B cell (primary cell): ENCODE measurements at regions not wholly inside any gene's neighbourhood (a gene's known extent, or its start where the extent isn't known, plus 50 kb on each side); places are given as distances from the start of the nearest gene placed in this dataset.

Source experiments
- ATAC-seq: fragments of 200-7000 bp; cut with Tn5 transposase; one replicate; pipeline ENCODE4 v1.10.0; 2021; ENCODE audit warnings: low read depth, mild to moderate bottlenecking, moderate number of reproducible peaks, moderate library complexity
- CTCF ChIA-PET: fragments of 350-600 bp; sonication (Branson Sonifier 250); formaldehyde crosslinking; loops from one replicate; lab custom pipeline; 2021; ENCODE audit warnings: antibody characterized with exemption, inconsistent platforms; lab: Charles Lee
- POLR2A ChIA-PET: fragments of 350-600 bp; sonication (Branson Sonifier 250); formaldehyde crosslinking; loops from one replicate; lab custom pipeline; 2021; ENCODE audit warnings: antibody characterized with exemption; lab: Charles Lee
- DNase-seq: peaks from one replicate; pipeline ENCODE4 v3.0.0; 2013
- H2AFZ ChIP-seq: 2 replicates; pipeline ENCODE4 v1.6.1; 2012; ENCODE audit warnings: mild to moderate bottlenecking, low read depth, low read length; ENCODE audit not compliant: insufficient read depth, poor library complexity, severe bottlenecking
- H3K27ac ChIP-seq, 2 donors: 1 replicate in 1 of 2; 2 replicates in 1 of 2; pipeline ENCODE4 v1.5.1; 2012 to 2013; ENCODE audit warnings: low read length in 2 of 2, mild to moderate bottlenecking in 2 of 2, moderate library complexity in 1 of 2
- H3K27me3 ChIP-seq, 4 experiments: fragments of 200-600 bp in 1 of 4; sonication (generic) in 1 of 4; replicated peaks in 1 of 4; 1 replicate in 2 of 4; 2 replicates in 2 of 4; pipeline versions ENCODE4 v1.6.1 to v1.7.0; 2013 to 2016; ENCODE audit warnings: low read length in 3 of 4, mild to moderate bottlenecking in 2 of 4, mixed read lengths in 1 of 4, moderate library complexity in 1 of 4; ENCODE audit not compliant: insufficient read depth in 4 of 4, control insufficient read depth in 3 of 4; ENCODE audit errors: control extremely low read depth in 1 of 4
- H3K36me3 ChIP-seq, 2 experiments: replicated peaks in 1 of 2; 1 replicate in 1 of 2; 2 replicates in 1 of 2; pipeline versions ENCODE4 v1.6.1 to v1.7.1; 2013; ENCODE audit warnings: low read length in 1 of 2; ENCODE audit not compliant: insufficient read depth in 2 of 2, control insufficient read depth in 1 of 2; ENCODE audit errors: control extremely low read depth in 1 of 2, extremely low read depth in 1 of 2
- H3K4me1 ChIP-seq, 2 donors: fragments of 200-600 bp in 1 of 2; sonication (generic) in 1 of 2; 1 replicate in 1 of 2; 2 replicates in 1 of 2; pipeline versions ENCODE4 v1.5.1 to v1.6.1; 2013 to 2017; ENCODE audit warnings: low read length in 2 of 2; ENCODE audit not compliant: control insufficient read depth in 2 of 2, insufficient read depth in 2 of 2
- H3K4me2 ChIP-seq: replicated peaks from 2 replicates; pipeline ENCODE3; 2012; ENCODE audit warnings: mild to moderate bottlenecking, low read depth, low read length; ENCODE audit not compliant: poor library complexity, severe bottlenecking
- H3K4me3 ChIP-seq, 5 experiments: fragments of 200-600 bp in 1 of 5; sonication (generic) in 1 of 5; 1 replicate in 3 of 5; 2 replicates in 2 of 5; pipeline versions ENCODE4 v1.5.1 to v1.7.0; 2011 to 2016; ENCODE audit warnings: low read length in 4 of 5, mild to moderate bottlenecking in 4 of 5, low read depth in 2 of 5, control low read depth in 1 of 5, moderate library complexity in 1 of 5; ENCODE audit not compliant: insufficient read depth in 1 of 5; ENCODE audit errors: control extremely low read depth in 1 of 5, extremely low read depth in 1 of 5
- H3K79me2 ChIP-seq: fragments of 200-600 bp; sonication (generic); one replicate; pipeline ENCODE4 v1.6.0; 2016; ENCODE audit warnings: low read length; ENCODE audit not compliant: control insufficient read depth, insufficient read depth
- H3K9ac ChIP-seq: fragments of 200-600 bp; sonication (generic); 2 replicates; pipeline ENCODE4 v1.6.1; 2017; ENCODE audit warnings: mild to moderate bottlenecking, low read length, moderate library complexity
- H3K9me3 ChIP-seq, 3 donors: one replicate each; pipeline versions ENCODE4 v1.6.1 to v1.7.1; 2013; ENCODE audit warnings: low read length in 2 of 3; ENCODE audit not compliant: control insufficient read depth in 2 of 3, insufficient read depth in 1 of 3; ENCODE audit errors: control extremely low read depth in 1 of 3
- H4K20me1 ChIP-seq: 2 replicates; pipeline ENCODE4 v1.6.0; 2012; ENCODE audit warnings: mild to moderate bottlenecking, low read length; ENCODE audit not compliant: insufficient read depth, control insufficient read depth, poor library complexity, severe bottlenecking
- H3K27ac Mint-ChIP-seq: one replicate; pipeline ENCODE4 v1.8.0; 2021; ENCODE audit warnings: mixed read lengths
- H3K27me3 Mint-ChIP-seq: one replicate; pipeline ENCODE4 v1.8.0; 2021; ENCODE audit warnings: mixed read lengths
- H3K4me1 Mint-ChIP-seq: one replicate; pipeline ENCODE4 v1.8.0; 2021; ENCODE audit warnings: mixed read lengths
- H3K4me3 Mint-ChIP-seq: one replicate; pipeline ENCODE4 v1.8.0; 2021; ENCODE audit warnings: mixed read lengths
- H3K9me3 Mint-ChIP-seq: one replicate; pipeline ENCODE4 v1.8.0; 2022; ENCODE audit warnings: mixed read lengths; ENCODE audit not compliant: insufficient read depth
- CTCF ChIP-seq: fragments of 200-600 bp; IDR thresholded peaks from one replicate; pipeline ENCODE4 v1.8.0; 2022; ENCODE audit warnings: antibody characterized with exemption, mild to moderate bottlenecking
- EZH2 ChIP-seq: IDR thresholded peaks from 2 replicates; pipeline ENCODE4 v1.6.1; 2012; ENCODE audit warnings: borderline replicate concordance, low read depth, mild to moderate bottlenecking, moderate library complexity, low read length; ENCODE audit not compliant: insufficient read depth, poor library complexity, severe bottlenecking
- WGBS: methylation state at CpG from one replicate; pipeline ENCODE4 v1.1.5; 2013; ENCODE audit warnings: missing lambda C conversion rate; ENCODE audit not compliant: insufficient coverage; 5-methylcytosine and 5-hydroxymethylcytosine counted together
- intact Hi-C: fragments of 100-400 bp; cut with micrococcal nuclease; formaldehyde crosslinking; loops from one replicate; pipeline ENCODE4 v1.10.0; 2022

- TF ChIP-seq CTCF (no peak), EZH2 (no peak)
- no peak overlapping the region for H3K4me2 ChIP-seq
These were observed 127.9 kb downstream of the ZNF330 start for GRCh38 chr4:141348573-141348972.

GRCh38 chr4:141349236-141349635, 128.5 kb downstream of the ZNF330 start:
- no peak for DNase-seq
- TF ChIP-seq CTCF (no peak), EZH2 (no peak)
- Mint-ChIP-seq H3K4me3 (no peak overlapping the region), H3K27ac (no peak overlapping the region), H3K27me3 (no peaks in the 10 kb centered on the region), H3K9me3 (no peaks in the 10 kb centered on the region), H3K4me1 (peaks cover 10% of the 10 kb centered on the region)
- no peaks in the 10 kb centered on the region for H3K9me3 ChIP-seq
- CTCF ChIA-PET: interaction anchor here (4.2 kb wide), 1 partner anchor 363 kb away, joined by 14 read pairs; no protein-coding TSS in a partner anchor
- H3K4me3 ChIP-seq: no peak overlapping the region
- no peak overlapping the region for H3K4me2 ChIP-seq
- no peak overlapping the region for H2AFZ ChIP-seq
- POLR2A ChIA-PET: no interaction called here
- no peak overlapping the region for H3K9ac ChIP-seq
- intact Hi-C loops: no loop called here
- H3K27ac ChIP-seq: no peak overlapping the region
- no peaks in the 10 kb centered on the region for H4K20me1 ChIP-seq
- H3K36me3 ChIP-seq: no peaks in the 10 kb centered on the region
- no peak for ATAC-seq
- peaks cover 0 to 6% of the 10 kb centered on the region in 2 donors for H3K4me1 ChIP-seq
- no peaks in the 10 kb centered on the region for H3K27me3 ChIP-seq
- no peaks in the 10 kb centered on the region for H3K79me2 ChIP-seq

More at GRCh38 chr4:141348573-141348972, 127.9 kb downstream of the ZNF330 start:
- POLR2A ChIA-PET: no interaction called here
- H3K27me3 Mint-ChIP-seq: peaks cover 5% of the 10 kb centered on the region
- no peak overlapping the region for H3K4me3 Mint-ChIP-seq
- Histone ChIP-seq H3K4me3 (no peak overlapping the region), H2AFZ (peak overlapping the region; percentile 52), H3K4me1 (peaks cover 0 to 6% of the 10 kb centered on the region in 2 donors), H4K20me1 (no peaks in the 10 kb centered on the region), H3K9me3 (no peaks in the 10 kb centered on the region), H3K79me2 (no peaks in the 10 kb centered on the region), H3K27ac (no peak overlapping the region), H3K27me3 (no peaks in the 10 kb centered on the region), H3K36me3 (no peaks in the 10 kb centered on the region), H3K9ac (no peak overlapping the region)
- peaks cover 10% of the 10 kb centered on the region for H3K4me1 Mint-ChIP-seq
- CTCF ChIA-PET: interaction anchor here (0.9 to 4.2 kb wide), 2 partner anchors 16 to 364 kb away, joined by 4 to 14 read pairs; no protein-coding TSS in a partner anchor
- DNase-seq: no peak
- intact Hi-C loops: no loop called here
- ATAC-seq: no peak
- H3K27ac Mint-ChIP-seq: no peak overlapping the region
- no peaks in the 10 kb centered on the region for H3K9me3 Mint-ChIP-seq
- no CpG with 5 or more reads among the region's 1 CpG for WGBS
